Neuronal stem cell (in vitro differentiated cells): ENCODE measurements at regions not wholly inside any gene's neighbourhood (a gene's known extent, or its start where the extent isn't known, plus 50 kb on each side); places are given as distances from the start of the nearest gene placed in this dataset.

ENCODE experiments used
- DNase-seq: peaks from one replicate; pipeline ENCODE4 v3.0.0-alpha.2; 2013; ENCODE audit warnings: low spot score
- H2AFZ ChIP-seq: one replicate; pipeline ENCODE4 v1.6.1; 2013; ENCODE audit warnings: mild to moderate bottlenecking, low read length, inconsistent platforms
- H2AK5ac ChIP-seq: 2 replicates; pipeline ENCODE4 v1.6.1; 2013; ENCODE audit warnings: low read depth, mild to moderate bottlenecking, inconsistent platforms, low read length, moderate library complexity, mixed read lengths
- H2BK120ac ChIP-seq: 2 replicates; pipeline ENCODE4 v1.6.1; 2013; ENCODE audit warnings: low read depth, mild to moderate bottlenecking, inconsistent platforms, low read length, moderate library complexity, mixed read lengths
- H2BK12ac ChIP-seq: one replicate; pipeline ENCODE4 v1.6.1; 2013; ENCODE audit warnings: low read length, inconsistent platforms
- H2BK15ac ChIP-seq: 2 replicates; pipeline ENCODE4 v1.6.1; 2013; ENCODE audit warnings: mild to moderate bottlenecking, low read length, inconsistent platforms, mixed read lengths
- H2BK5ac ChIP-seq: one replicate; pipeline ENCODE4 v1.6.1; 2013; ENCODE audit warnings: inconsistent platforms, mild to moderate bottlenecking, low read length, moderate library complexity
- H3K14ac ChIP-seq: one replicate; pipeline ENCODE4 v1.6.1; 2013; ENCODE audit warnings: low read length, inconsistent platforms
- H3K18ac ChIP-seq: 2 replicates; pipeline ENCODE4 v1.6.1; 2013; ENCODE audit warnings: low read length, inconsistent platforms
- H3K23ac ChIP-seq: 2 replicates; pipeline ENCODE4 v1.6.1; 2013; ENCODE audit warnings: low read depth, mild to moderate bottlenecking, mixed read lengths, low read length, inconsistent platforms; ENCODE audit not compliant: poor library complexity
- H3K27ac ChIP-seq: replicated peaks from 3 replicates; pipeline ENCODE4 v1.5.1; 2013; ENCODE audit warnings: low read length, inconsistent platforms
- H3K27me3 ChIP-seq, 3 experiments: 2 replicates each; pipeline ENCODE4 v1.6.1; 2013; ENCODE audit warnings: low read length in 3 of 3, mild to moderate bottlenecking in 2 of 3, inconsistent platforms in 1 of 3, low read depth in 1 of 3, mixed read lengths in 1 of 3, moderate library complexity in 1 of 3; ENCODE audit not compliant: control insufficient read depth in 3 of 3, insufficient read depth in 3 of 3
- H3K36me3 ChIP-seq, 2 donors: replicated peaks in 1 of 2; 2 replicates each; pipeline ENCODE4 v1.6.1; 2013; ENCODE audit warnings: low read length in 2 of 2; ENCODE audit not compliant: control insufficient read depth in 2 of 2, insufficient read depth in 2 of 2
- H3K4ac ChIP-seq: 2 replicates; pipeline ENCODE4 v1.6.1; 2013; ENCODE audit warnings: inconsistent platforms, mild to moderate bottlenecking, low read length, moderate library complexity
- H3K4me1 ChIP-seq, 2 donors: 1 replicate in 1 of 2; 2 replicates in 1 of 2; pipeline ENCODE4 v1.6.1; 2013; ENCODE audit warnings: low read length in 2 of 2, low read depth in 1 of 2; ENCODE audit not compliant: control insufficient read depth in 2 of 2, insufficient read depth in 1 of 2
- H3K4me2 ChIP-seq: one replicate; pipeline ENCODE4 v1.6.1; 2013; ENCODE audit warnings: mild to moderate bottlenecking, low read length, inconsistent platforms; ENCODE audit not compliant: insufficient read depth, poor library complexity, severe bottlenecking
- H3K4me3 ChIP-seq, 2 donors: 2 replicates each; pipeline ENCODE4 v1.5.1; 2013; ENCODE audit warnings: low read length in 2 of 2, mild to moderate bottlenecking in 2 of 2, inconsistent platforms in 1 of 2, moderate library complexity in 1 of 2
- H3K79me1 ChIP-seq: one replicate; pipeline ENCODE4 v1.6.1; 2013; ENCODE audit warnings: low read depth, mild to moderate bottlenecking, inconsistent platforms, low read length, moderate library complexity
- H3K9ac ChIP-seq: one replicate; pipeline ENCODE4 v1.6.1; 2013; ENCODE audit warnings: mild to moderate bottlenecking, low read depth, low read length, inconsistent platforms; ENCODE audit not compliant: poor library complexity
- H3K9me3 ChIP-seq, 2 donors: replicated peaks in 1 of 2; 2 replicates each; pipeline versions ENCODE3 to v1.6.1; 2013; ENCODE audit warnings: low read length in 2 of 2, mild to moderate bottlenecking in 2 of 2, inconsistent platforms in 1 of 2, low read depth in 1 of 2, mixed read lengths in 1 of 2, moderate library complexity in 1 of 2; ENCODE audit not compliant: control insufficient read depth in 2 of 2, insufficient read depth in 1 of 2
- H4K8ac ChIP-seq: one replicate; pipeline ENCODE4 v1.6.1; 2013; ENCODE audit warnings: low read depth, mild to moderate bottlenecking, inconsistent platforms, low read length, moderate library complexity
- H4K91ac ChIP-seq: one replicate; pipeline ENCODE4 v1.6.1; 2013; ENCODE audit warnings: low read length, low read depth, mild to moderate bottlenecking, inconsistent platforms; ENCODE audit not compliant: poor library complexity
- WGBS, 2 donors: extraction: QIAGEN DNeasy Blood & Tissue Kit; methylation state at CpG; one replicate each; pipeline ENCODE4 v1.1.7; 2013; ENCODE audit warnings: missing lambda C conversion rate in 2 of 2, mixed read lengths in 1 of 2; ENCODE audit not compliant: insufficient read length in 2 of 2, insufficient replicate concordance in 1 of 2; ENCODE audit errors: extremely low coverage in 2 of 2; 5-methylcytosine and 5-hydroxymethylcytosine counted together

DNA sequence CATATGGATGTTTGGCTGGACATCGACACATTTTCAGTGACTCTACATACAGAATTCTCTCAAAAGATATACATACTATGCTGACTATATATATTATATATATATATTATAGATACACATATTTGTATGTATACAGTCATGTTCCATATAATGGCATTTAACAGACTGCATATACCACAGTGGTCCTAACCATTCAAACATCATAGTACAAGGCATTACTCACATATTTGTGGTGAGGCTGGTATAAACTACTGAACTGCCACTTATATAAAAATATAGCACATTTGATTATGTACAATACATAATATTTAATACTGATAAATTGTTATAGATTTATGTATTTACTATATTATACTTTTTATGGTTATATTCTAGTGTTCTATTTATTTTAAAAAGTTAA is 168.5 kb downstream of the IL15 start:
- H3K79me1 ChIP-seq, result no peaks in the 10 kb centered on the region
- H3K23ac ChIP-seq, result no peak overlapping the region
- H3K4me1 ChIP-seq, result peaks cover 0 to 9% of the 10 kb centered on the region in 2 donors
- H3K4ac ChIP-seq, result no peak overlapping the region
- no peak overlapping the region for H2AK5ac ChIP-seq
- H2BK120ac ChIP-seq, result no peak overlapping the region
- no peak overlapping the region for H2BK5ac ChIP-seq
- H3K4me3 ChIP-seq, result no peak overlapping the region
- H3K9ac ChIP-seq, result no peak overlapping the region
- no peak overlapping the region for H4K91ac ChIP-seq
- H3K36me3 ChIP-seq, result no peaks in the 10 kb centered on the region
- WGBS, 2 donors, result no CpG with 5 or more reads among the region's 1 CpG
- H3K27me3 ChIP-seq, result no peaks in the 10 kb centered on the region
- H3K18ac ChIP-seq, result no peak overlapping the region
- H4K8ac ChIP-seq, result no peak overlapping the region
- no peak overlapping the region for H2BK12ac ChIP-seq
- H2BK15ac ChIP-seq, result no peak overlapping the region
- H3K9me3 ChIP-seq, result no peaks in the 10 kb centered on the region
- H2AFZ ChIP-seq, result no peak overlapping the region
- H3K4me2 ChIP-seq, result no peak overlapping the region
- H3K27ac ChIP-seq, result no peak overlapping the region
- no peak for DNase-seq
- no peak overlapping the region for H3K14ac ChIP-seq

- H3K18ac ChIP-seq, result no peak overlapping the region
- no peak overlapping the region for H2BK12ac ChIP-seq
- H3K14ac ChIP-seq, result no peak overlapping the region
- no peaks in the 10 kb centered on the region for H3K9me3 ChIP-seq
- H2AFZ ChIP-seq, result no peak overlapping the region
- H3K27ac ChIP-seq, result no peak overlapping the region
- no peaks in the 10 kb centered on the region for H3K27me3 ChIP-seq
- no peak for DNase-seq
- no peak overlapping the region for H3K23ac ChIP-seq
- H3K4ac ChIP-seq, result no peak overlapping the region
- no peak overlapping the region for H2AK5ac ChIP-seq
- H3K4me3 ChIP-seq, result no peak overlapping the region
- H3K36me3 ChIP-seq, result no peaks in the 10 kb centered on the region
- no peak overlapping the region for H2BK120ac ChIP-seq
- H3K4me1 ChIP-seq, result peaks cover 3 to 4% of the 10 kb centered on the region in 2 donors
- no peak overlapping the region for H2BK15ac ChIP-seq
- no peak overlapping the region for H4K91ac ChIP-seq
- no peak overlapping the region for H2BK5ac ChIP-seq
- H4K8ac ChIP-seq, result no peak overlapping the region
- no peak overlapping the region for H3K9ac ChIP-seq
- H3K4me2 ChIP-seq, result no peak overlapping the region
- no peaks in the 10 kb centered on the region for H3K79me1 ChIP-seq
- WGBS, 2 donors, result no CpG with 5 or more reads among the region's 4 CpGs
These were observed 170.9 kb downstream of the IL15 start for GRCh38 chr4:141807103-141807891.

- H3K4me2 ChIP-seq, result no peak overlapping the region
- no peak for DNase-seq
- no peak overlapping the region for H3K23ac ChIP-seq
- no peak overlapping the region for H2AK5ac ChIP-seq
- no peaks in the 10 kb centered on the region for H3K79me1 ChIP-seq
- H3K14ac ChIP-seq, result no peak overlapping the region
- no peak overlapping the region for H4K8ac ChIP-seq
- no peak overlapping the region for H3K4me3 ChIP-seq
- no peak overlapping the region for H2BK120ac ChIP-seq
- H3K36me3 ChIP-seq, result no peaks in the 10 kb centered on the region
- H4K91ac ChIP-seq, result no peak overlapping the region
- H3K9me3 ChIP-seq, result no peaks in the 10 kb centered on the region
- H2BK15ac ChIP-seq, result no peak overlapping the region
- no peak overlapping the region for H3K9ac ChIP-seq
- no peaks in the 10 kb centered on the region for H3K27me3 ChIP-seq
- H2BK12ac ChIP-seq, result no peak overlapping the region
- peak overlapping the region; percentile 27 for H3K27ac ChIP-seq
- H2AFZ ChIP-seq, result no peak overlapping the region
- no CpG with 5 or more reads among the region's 5 CpGs for WGBS, 2 donors
- no peak overlapping the region for H2BK5ac ChIP-seq
- H3K18ac ChIP-seq, result no peak overlapping the region
- no peak overlapping the region for H3K4ac ChIP-seq
- peaks cover 0 to 3% of the 10 kb centered on the region in 2 donors for H3K4me1 ChIP-seq
These were observed 173.8 kb downstream of the IL15 start for GRCh38 chr4:141810038-141810711.

DNA sequence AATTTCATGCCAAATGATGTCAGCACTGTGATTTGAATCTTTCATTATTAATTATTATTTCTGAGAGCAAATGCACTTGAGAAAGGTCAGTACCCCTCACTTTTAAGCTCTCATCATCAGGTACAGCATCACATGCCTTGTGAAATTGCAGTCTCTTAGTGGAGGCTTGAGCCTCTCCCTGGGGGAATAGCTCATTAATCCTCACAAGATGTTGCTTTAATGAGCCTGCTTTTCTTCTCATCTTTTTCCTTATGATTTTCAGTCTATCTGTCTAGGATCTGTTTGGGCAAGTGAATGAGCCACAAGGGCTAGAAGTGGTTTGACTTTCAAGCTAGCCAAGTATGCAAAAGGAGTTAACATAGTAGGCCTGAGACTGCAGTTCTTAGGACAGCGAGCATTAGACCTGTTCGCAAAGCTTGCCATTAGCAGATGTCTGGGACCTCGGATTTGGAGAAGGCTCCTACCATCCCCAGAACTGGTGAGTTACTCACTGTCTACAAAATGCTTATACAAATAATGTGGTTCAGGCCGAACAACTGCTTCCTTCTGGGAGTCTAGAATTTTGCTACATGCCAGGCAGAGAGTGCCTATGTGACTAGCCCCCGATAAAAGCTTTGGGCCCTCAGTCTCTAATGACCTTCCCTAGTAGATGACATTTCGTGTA is 174.5 kb downstream of the IL15 start:
- H3K4ac ChIP-seq, result no peak overlapping the region
- no peaks in the 10 kb centered on the region for H3K79me1 ChIP-seq
- H3K4me2 ChIP-seq, result no peak overlapping the region
- no peak overlapping the region for H2BK15ac ChIP-seq
- no peak for DNase-seq
- no peak overlapping the region for H3K14ac ChIP-seq
- peaks cover 0 to 3% of the 10 kb centered on the region in 2 donors for H3K4me1 ChIP-seq
- H4K91ac ChIP-seq, result no peak overlapping the region
- no peak overlapping the region for H4K8ac ChIP-seq
- no peak overlapping the region for H2AK5ac ChIP-seq
- H3K36me3 ChIP-seq, result no peaks in the 10 kb centered on the region
- H3K18ac ChIP-seq, result no peak overlapping the region
- H2BK120ac ChIP-seq, result no peak overlapping the region
- no peak overlapping the region for H3K9ac ChIP-seq
- no peak overlapping the region for H2AFZ ChIP-seq
- H3K4me3 ChIP-seq, result no peak overlapping the region
- H3K27me3 ChIP-seq, result no peaks in the 10 kb centered on the region
- no peak overlapping the region for H3K27ac ChIP-seq
- no peak overlapping the region for H2BK12ac ChIP-seq
- H2BK5ac ChIP-seq, result no peak overlapping the region
- no peak overlapping the region for H3K23ac ChIP-seq
- H3K9me3 ChIP-seq, result no peaks in the 10 kb centered on the region
- WGBS, 2 donors, result no CpG with 5 or more reads among the region's 6 CpGs
